ENCODE measurements at regions not wholly inside any gene's neighbourhood (a gene's known extent, or its start where the extent isn't known, plus 50 kb on each side); places are given as distances from the start of the nearest gene placed in this dataset.
"Not testable (repeated sequence)": the region's sequence is repeated elsewhere in the genome, so short reads cannot be mapped to it uniquely, and the experiment has no call there.

DNA sequence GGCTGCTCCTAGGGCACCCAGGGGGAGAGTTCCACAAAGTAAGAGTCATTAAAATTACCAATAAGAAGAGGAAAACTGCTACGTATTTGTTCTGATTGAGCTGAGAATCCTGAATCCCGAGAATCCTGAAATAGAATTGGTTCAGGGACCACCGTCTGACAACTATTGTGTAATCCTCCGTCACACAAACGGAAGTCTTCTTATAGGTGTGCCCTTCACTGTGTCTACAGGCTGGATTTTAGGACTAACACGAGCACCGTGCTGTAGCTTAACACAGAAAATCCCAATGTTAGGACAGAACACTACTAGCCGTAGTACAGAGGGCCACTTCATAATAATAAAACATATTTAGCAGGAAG, 50.6 kb upstream of the RNF182 start:
- no peak for DNase-seq

DNA sequence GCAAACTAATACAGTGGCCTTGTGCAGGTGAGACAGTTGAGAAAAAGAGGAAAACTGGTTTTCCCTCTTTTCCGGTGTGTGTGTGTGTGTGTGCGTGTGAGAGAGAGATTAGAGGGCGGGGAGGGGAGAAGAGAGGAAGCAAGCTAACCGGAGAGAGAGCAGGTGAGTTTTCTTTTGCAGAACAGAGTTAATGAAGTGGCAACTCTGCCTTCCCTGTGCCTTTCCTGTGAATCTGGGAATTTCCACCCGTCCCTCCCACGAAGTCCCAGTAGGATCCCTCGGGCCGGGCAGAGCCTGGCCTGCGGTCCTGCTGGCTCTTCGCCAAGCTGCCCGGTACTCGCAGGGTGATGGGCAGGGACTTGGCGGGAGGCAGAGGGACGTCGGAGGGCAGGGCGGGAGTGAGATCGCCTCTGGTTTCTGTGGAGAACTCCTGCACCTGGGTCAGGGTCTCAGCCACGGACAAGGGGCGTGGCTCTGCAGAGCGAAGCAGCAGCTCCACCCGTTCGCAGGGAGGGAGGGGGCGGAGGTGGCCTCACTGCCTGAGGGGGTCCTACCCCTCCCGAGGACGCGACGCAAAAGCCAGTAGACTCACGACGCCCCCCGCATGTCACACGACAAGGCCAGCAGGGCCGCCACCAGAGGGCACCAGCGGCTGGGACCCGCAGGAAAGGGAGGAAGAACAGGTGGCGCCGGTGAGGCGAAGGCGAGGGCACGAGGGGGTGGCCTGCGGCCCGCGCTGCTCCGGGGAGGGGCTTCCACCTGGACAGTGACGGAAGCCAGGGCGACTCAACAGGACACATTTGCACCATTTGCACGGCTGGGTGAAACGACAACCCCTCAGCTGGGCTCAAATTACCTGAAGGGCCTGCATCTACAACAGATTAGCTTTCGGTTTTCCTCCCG, 51.2 kb upstream of the RNF182 start:
- DNase-seq, result peak; percentile 88

GRCh38 chr6:13872681-13873080, 52.1 kb upstream of the RNF182 start:
- DNase-seq, result no peak

GRCh38 chr6:13872006-13872405, 52.7 kb upstream of the RNF182 start:
- DNase-seq, result not testable (repeated sequence)

DNA sequence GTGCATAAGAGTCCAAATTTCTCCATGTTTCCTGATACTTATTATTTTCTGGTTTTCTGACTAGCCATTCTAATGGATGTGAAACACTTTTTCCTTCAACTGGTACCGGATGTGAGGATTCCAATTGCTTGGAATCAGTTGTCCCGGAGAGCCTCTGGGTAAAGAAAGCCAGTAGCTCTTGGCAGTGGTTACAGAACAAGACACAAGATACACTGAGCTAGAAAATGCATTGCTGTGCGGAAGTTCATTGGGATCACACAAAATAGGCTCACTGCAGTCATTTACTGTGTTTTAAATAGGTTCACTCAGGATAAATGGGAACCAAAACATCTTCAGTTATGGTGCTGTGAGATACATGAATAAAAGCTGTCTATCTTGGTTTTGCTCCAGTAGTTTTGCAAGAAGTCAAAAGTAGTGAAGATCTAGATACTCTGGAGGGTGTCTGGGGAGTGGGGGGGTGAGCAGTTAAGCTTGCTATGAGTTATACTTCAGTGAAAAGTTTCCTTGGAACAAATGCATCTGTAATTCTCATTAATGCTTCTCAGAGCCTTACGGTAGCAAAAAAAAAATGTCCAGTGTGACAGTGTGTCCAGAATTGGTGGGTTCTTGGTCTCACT, 54.4 kb upstream of the RNF182 start:
- no peak for DNase-seq

DNA sequence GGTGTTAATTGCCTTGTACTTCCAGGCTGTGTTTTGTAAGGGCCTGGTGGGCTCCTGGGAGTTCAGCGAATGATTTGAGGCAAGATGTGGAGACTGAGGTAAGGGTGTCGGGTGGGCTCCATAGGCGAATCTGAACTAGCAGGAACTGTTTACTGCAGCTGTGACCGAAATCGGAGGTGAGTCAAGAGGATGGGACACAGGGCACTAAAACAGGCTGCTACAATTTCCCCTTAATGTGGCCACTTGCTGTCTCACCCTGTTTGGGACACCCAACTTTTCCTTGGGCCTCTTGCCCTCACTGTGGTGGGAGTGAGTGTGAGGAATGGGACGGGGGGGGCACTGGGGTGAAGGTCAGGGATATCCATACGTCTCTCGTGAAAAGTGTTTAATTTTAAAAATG, 53.9 kb upstream of the MCUR1 start:
- no peak for DNase-seq

GRCh38 chr6:13866301-13866700, 51.9 kb upstream of the MCUR1 start:
- DNase-seq, result no peak

DNA sequence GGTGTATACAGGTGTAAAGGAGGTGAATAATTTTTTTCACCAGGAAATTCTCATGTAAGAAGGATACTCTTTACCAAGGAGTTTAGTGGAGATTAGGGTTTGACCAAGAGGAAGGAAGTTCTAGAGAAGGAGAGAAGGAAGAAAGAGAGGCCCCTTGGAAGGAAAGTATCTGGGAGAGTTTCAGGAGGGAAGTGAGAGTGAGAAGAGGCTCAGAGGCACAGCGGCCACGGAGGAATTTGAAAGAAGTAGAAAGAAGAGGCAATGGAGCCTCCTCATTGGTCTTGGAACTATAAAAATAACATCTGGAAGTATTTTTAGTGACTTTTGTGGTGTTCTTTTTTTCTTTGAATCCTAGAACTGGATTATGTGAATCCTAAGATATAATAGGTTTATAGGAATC, 50.8 kb upstream of the MCUR1 start:
- DNase-seq, result no peak

GRCh38 chr6:13864669-13865068, 50.3 kb upstream of the MCUR1 start:
- not testable (repeated sequence) for DNase-seq

All from right kidney (tissue), 1 donor.